ENCODE measurements at regions not wholly inside any gene's neighbourhood (a gene's known extent, or its start where the extent isn't known, plus 50 kb on each side); places are given as distances from the start of the nearest gene placed in this dataset.

DNA sequence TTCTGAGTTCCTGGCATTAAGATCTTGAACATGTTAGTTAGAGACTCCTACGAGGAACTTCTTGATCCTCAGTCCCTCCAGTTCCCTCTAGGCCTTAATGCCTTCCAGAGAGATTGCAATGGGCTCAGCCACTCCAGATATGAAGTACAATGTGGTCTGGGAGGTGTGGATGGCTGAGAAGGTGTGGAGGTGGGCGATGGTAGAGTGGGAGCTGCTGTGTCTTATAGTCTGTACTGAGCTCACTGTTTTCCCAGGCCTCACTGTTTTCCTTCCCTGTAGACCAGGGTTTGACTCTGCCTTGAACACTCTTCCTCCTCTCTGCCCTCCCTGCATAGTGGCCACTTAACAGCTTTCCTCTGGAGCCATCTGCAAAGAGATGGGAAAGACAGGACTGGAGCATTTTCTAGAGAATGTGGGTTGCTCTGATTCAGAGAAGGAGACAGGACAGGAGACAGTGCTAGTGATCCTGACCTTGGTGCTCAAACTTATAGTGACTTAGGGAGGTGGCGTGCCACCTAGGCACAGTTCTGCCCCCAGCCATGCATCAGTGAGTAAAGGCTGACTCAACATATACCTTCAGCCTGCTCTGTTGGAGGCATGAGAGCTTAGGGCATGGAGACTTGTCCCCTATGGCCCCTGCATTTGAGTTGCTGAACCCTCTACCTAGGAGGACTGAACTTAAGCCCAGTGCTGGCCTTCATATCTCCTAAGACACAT is 129.7 kb downstream of the TDRD15 start:
- no peak for DNase-seq (ENCODE audit: low spot score)

GRCh38 chr2:21254170-21254965 is 130.6 kb downstream of the TDRD15 start:
- no peak for DNase-seq (ENCODE audit: low spot score)

DNA sequence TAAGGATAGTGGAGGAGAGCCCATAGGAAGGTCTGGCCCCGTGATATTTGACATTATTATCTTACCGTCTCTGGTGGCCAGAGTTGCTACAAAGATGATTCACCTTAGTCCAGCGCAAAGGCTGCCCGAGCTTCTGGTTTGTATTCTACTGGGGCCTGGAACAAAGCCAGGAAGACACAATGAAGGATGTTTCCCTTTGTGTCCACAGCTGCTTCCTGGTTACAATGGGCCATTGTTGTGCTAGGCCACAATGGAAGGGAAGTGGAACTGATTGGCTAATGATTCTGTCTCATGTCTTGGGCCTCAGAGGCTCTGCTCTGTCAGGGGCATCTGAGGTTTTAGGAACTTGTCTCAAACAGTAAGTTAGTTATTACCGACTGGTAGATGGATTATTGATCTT is 132.2 kb downstream of the TDRD15 start:
- no peak for DNase-seq (ENCODE audit: low spot score)

DNA sequence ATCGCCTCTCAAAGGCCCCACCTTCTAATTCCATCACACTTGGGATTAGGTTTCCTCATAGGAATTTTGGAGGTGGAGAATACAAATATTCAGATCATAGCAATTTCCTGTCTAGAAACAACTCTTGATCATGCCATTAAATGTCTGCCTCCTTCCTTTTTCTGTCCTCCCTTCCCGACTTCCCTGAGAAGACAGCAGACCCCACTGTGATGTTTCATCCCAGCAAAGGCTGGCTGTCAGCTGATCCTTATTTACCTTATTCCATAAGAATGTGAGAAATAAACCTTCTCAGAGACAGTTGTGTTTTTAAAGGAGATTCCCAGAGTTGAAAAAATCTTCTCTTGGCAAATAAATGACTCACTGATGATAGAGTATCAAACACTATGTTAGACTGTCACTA is 133.9 kb downstream of the TDRD15 start:
- no peak for DNase-seq (ENCODE audit: low spot score)

- no peak for DNase-seq (ENCODE audit: low spot score)
Measured at GRCh38 chr2:21258082-21258481, 134.3 kb downstream of the TDRD15 start.

GRCh38 chr2:21260311-21260710 is 136.5 kb downstream of the TDRD15 start:
- DNase-seq (ENCODE audit: low spot score), result no peak

DNA sequence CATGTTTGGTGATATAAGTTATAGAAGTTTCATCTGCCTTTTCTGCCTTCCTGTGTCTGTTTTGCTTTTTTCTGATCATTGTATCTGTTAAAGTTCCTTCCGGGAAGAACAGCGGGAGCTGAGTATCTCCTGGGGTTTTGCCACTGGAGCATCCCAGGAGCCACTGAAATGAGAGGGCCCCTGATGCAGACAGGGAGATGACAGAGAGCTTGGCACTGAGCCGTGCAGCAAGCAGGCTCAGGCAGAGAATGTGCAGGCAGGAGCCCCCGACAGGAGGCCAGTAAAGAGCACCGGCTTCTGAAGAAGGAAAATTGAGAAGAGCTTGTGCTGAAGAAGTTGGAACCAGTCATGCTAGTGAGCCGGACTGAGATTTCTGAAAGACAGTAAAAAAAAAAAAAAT is 137.8 kb downstream of the TDRD15 start:
- DNase-seq (ENCODE audit: low spot score), result no peak

- no peak for DNase-seq (ENCODE audit: low spot score)
Measured at GRCh38 chr2:21262426-21262940, 138.7 kb downstream of the TDRD15 start.

DNA sequence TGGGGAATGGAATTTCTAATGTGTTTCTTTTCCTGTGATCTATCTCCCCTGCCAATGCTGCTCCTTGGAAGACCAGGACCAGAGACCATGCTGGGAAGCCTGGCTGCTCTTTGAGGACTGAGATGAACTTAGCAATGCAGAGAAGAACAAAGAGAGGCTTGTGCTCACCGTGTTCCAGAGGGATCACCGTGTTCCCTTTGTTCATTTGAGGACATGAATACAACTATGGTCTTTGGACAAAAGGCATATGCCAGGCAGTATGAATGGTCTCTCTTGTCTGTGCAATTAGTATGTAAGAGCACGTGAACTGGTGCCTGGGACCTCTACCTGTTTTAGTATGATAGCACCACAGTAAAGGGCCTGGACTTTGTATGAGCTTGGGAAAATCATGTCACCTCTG is 139.9 kb downstream of the TDRD15 start:
- DNase-seq (ENCODE audit: low spot score), result no peak

DNA sequence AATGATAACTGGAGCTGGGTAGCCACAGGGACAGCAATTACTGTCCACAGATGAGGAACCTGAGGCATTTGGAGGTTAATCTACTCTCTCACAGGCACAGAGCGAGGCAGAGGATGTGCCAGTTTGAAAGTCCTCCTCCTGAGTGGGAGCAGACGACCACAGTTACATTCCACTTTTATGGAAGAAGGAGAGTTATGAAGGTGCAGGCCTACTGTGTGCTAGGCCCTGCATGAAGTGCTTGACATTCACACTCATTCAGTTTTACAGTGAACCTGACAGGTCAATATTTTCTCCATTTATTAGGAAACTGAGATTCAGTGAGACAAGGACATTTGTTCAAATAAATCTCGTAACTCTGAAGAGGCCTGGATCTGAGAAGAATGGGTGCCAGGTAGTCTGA is 142.0 kb downstream of the TDRD15 start:
- DNase-seq (ENCODE audit: low spot score), result no peak

DNA sequence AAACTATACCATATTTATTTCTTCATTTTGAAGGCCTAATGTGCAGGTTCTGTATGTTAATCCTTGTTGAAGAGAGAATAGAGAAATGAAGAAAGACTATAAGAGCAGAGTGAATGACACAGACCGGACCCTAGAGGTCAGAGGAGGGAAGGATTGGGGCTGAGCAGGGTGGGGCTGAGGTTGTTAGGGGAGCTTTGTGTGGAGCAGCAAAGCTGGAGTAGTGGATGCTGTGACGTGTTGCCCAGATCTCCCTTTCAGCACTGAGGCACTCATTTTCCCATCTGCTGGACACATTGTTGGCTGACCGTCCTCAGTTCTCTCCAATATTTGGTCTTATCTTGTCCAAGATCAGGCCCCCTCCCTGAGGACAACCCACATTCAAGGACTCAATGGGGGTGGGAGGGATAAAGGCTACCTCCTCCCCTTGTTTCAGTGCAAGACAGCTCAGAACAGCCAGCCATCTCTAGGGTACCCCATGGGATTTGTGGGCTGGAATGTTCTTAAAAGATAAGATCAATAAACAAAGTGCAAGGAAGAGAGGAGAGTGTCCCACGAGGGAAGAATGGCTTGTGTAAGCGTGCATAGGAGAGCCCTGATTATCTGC is 143.6 kb downstream of the TDRD15 start:
- DNase-seq (ENCODE audit: low spot score), result no peak

DNA sequence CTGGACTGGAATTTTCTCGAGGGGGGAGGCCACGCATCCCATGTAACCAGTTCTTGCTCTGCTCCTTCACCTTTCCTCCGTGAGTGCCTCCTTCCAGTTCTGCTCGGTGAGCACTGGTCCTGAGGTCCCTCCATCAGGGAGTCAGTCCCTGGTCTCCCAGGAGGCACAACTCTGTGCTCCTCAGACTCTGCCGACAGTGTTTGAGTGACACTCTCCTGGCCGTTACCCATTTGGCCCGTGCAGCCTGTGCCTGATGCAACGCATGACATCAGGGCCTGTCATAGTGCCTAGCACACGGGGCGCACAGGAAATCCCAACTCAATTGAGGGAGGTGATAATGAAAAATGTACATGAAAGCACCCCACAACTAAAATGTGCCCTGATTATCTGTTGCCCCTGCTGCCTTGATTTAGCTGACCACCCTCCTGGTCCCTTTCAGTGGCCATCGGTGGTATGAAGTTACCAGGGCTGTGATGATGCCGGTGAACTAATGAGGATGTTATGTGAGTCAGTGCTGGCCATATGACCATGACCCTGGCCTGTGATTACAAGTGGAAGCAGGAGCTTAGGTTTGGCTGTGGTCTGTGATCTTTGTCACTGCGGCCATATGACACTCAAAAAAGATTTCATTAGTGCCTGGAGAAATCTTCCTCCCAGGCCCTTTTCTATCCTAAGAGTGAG is 144.6 kb downstream of the TDRD15 start:
- no peak for DNase-seq (ENCODE audit: low spot score)

DNA sequence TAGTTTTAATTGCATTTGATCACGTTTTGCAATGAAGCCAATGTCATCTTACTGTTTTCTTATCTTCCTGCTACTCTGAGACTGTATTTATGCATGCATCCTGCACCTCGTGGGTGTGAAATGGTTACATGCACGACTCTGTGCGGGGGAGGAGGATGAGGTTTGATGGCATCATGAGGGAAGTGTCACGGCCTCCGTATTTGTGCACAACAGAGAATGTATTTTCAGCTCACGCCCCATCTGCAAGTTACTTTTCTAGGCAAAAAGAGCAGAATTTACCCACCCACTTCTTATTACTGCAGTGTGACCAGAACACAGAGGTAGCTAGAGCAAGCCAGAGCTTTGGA is 145.1 kb downstream of the TDRD15 start:
- no peak for DNase-seq (ENCODE audit: low spot score)

GRCh38 chr2:21269382-21269781 is 145.6 kb downstream of the TDRD15 start:
- no peak for DNase-seq (ENCODE audit: low spot score)

DNA sequence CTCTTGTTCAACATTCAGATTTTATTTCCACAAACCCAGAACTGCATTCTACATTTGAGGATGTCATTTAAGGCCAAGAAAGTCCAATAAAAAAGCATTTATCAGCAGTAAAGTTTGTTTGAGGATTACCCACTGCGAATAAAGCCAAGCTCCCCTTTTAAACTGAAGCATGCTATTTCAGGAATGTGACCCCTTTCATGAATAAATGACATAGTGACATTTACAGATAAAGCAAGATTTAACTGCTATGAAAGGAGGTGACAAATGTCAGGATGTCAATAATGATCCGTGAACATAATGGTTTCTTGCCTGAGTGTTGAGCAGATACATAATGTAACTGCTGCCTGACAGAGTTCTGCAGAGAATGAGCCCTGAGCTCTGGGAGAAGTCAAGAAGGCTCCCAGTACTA is 146.3 kb downstream of the TDRD15 start:
- DNase-seq (ENCODE audit: low spot score), result no peak

- no peak for DNase-seq (ENCODE audit: low spot score)
Measured at GRCh38 chr2:21270708-21271122, 146.9 kb downstream of the TDRD15 start.

DNA sequence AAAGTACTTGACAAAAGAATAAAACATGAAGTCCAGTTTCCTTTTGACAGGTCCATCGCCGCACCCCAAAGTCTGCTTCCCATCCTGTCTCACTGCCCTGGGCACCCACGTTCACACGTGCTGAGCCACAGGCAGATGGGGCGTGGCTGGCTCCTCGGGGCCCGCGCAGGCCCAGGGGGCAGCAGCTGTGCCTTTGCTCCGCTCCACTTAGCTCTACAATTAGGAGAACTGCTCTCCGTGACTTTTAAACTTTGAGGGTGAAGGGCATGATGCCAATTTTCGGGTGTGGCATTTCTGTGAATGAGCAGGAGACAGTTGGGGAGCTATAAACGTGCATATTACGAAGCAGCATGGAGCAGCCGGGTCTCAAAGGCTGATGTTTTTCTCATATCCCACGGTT is 152.4 kb downstream of the TDRD15 start:
- no peak for DNase-seq (ENCODE audit: low spot score)

- no peak for DNase-seq (ENCODE audit: low spot score)
Measured at GRCh38 chr2:21277068-21278056, 153.6 kb downstream of the TDRD15 start.

DNA sequence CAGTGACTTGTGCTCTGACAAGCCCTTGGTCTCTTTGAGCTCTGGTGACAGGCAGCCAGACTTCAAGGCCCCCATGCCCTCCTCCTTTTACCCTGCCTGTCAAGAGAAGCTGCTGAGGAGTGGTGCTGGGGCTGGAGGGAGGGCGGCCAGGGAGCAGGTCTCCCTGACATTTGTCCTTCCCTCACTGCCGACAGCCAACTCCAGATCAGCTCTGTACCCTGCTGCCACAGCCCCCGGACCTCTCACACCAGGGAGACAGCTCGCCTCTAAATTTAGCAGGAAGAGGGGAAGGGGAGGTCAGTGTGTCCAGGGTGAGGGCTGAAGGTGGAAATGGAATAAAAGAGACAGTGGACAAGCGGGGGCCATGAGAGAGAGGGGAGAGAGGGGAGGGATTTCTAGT is 155.8 kb downstream of the TDRD15 start:
- no peak for DNase-seq (ENCODE audit: low spot score)

DNA sequence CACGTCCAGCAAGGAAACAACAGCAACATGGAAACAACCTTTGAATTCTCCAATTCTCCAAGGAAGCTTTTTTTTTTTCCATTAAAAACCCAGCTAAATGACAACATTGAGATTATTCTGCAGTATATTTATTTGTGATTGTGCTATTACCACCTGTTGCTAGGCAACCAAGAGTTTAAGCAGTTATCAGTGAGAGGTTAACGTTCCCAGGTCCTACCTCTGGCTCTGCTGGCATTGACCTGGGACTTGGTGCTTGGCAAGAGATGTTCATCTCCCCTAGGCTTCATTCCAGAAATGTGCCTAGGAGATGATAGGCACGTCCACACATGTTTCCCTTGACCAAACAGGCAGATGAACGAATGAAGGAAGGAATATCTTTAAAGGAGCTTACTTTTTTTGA is 157.0 kb downstream of the TDRD15 start:
- DNase-seq (ENCODE audit: low spot score), result no peak

DNA sequence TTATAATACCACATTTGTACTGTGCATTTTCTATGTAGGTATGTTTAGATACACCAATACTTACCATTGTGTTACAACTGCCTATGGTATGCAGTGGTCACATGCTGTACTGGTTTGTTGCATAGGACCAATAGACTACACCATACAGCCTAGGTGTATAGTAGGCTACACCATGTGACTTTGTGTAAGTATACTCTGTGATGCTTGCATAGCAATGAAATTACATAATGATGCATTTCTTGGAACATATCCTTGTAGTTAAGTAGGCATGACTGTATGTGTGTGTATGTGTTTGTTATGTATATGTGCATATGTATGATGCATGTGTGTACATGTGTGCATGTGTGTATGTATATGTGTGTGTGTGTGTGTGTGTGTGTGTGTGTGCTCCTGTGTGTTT is 157.6 kb downstream of the TDRD15 start:
- no peak for DNase-seq (ENCODE audit: low spot score)

Data from CD4-positive, alpha-beta T cell treated with Interleukin-6 at 100 ng/mL for 8 hours (primary cell).